IPS DF 6.9 (cell line): ENCODE measurements at regions not wholly inside any gene's neighbourhood (a gene's known extent, or its start where the extent isn't known, plus 50 kb on each side); places are given as distances from the start of the nearest gene placed in this dataset.
"Not testable (repeated sequence)": the region's sequence is repeated elsewhere in the genome, so short reads cannot be mapped to it uniquely, and the experiment has no call there.

Experiments
- DNase-seq: peaks from one replicate; pipeline ENCODE4 v3.0.0-alpha.2; 2013; ENCODE audit warnings: low read depth, low spot score
- H3K27ac ChIP-seq: one replicate; pipeline ENCODE4 v1.5.1; 2013; ENCODE audit warnings: low read length, control low read depth
- H3K27me3 ChIP-seq: 2 replicates; pipeline ENCODE4 v1.6.1; 2013; ENCODE audit warnings: mild to moderate bottlenecking, low read length; ENCODE audit not compliant: control insufficient read depth, insufficient read depth
- H3K36me3 ChIP-seq: 2 replicates; pipeline ENCODE4 v1.6.1; 2013; ENCODE audit warnings: low read length; ENCODE audit not compliant: control insufficient read depth, insufficient read depth
- H3K4me1 ChIP-seq: 2 replicates; pipeline ENCODE4 v1.6.1; 2013; ENCODE audit warnings: low read length; ENCODE audit not compliant: control insufficient read depth, insufficient read depth
- H3K4me3 ChIP-seq: 2 replicates; pipeline ENCODE4 v1.5.1; 2013; ENCODE audit warnings: mild to moderate bottlenecking, low read length
- H3K9me3 ChIP-seq: 2 replicates; pipeline ENCODE4 v1.6.1; 2013; ENCODE audit warnings: low read length, inconsistent platforms; ENCODE audit not compliant: control insufficient read depth, insufficient read depth
- WGBS: extraction: QIAGEN DNeasy Blood & Tissue Kit; methylation state at CpG from one replicate; pipeline ENCODE4 v1.1.7; 2013; ENCODE audit warnings: mixed read lengths, missing lambda C conversion rate; ENCODE audit not compliant: insufficient read length, insufficient coverage; 5-methylcytosine and 5-hydroxymethylcytosine counted together

GRCh38 chrX:28135378-28136047, 154.3 kb upstream of the DCAF8L1 start:
- no peak for DNase-seq
- Histone ChIP-seq H3K4me3 (no peak overlapping the region), H3K27ac (no peak overlapping the region), H3K36me3 (no peaks in the 10 kb centered on the region), H3K4me1 (no peaks in the 10 kb centered on the region), H3K9me3 (no peaks in the 10 kb centered on the region), H3K27me3 (no peaks in the 10 kb centered on the region)
- no CpG with 5 or more reads among the region's 6 CpGs for WGBS

DNA sequence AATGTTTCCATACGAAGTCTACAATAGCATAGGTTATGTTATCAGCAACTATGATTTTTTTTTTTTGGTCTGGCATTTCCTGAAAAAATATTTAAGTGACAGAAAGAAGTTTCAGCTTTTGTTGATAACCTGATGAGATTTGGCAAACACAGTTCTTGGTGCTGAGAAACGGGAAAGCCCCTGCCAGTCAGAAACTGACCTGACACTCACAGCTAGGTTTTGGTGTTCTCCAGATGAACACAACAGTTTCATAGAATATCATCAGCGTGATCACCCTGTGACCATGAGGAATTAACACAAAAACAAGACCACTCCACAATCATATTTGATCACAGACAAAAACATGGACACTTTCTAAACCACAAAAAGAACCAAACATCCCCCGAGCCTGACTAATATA, 152.5 kb upstream of the DCAF8L1 start:
- no peak for DNase-seq
- H3K27me3 ChIP-seq: no peaks in the 10 kb centered on the region
- H3K4me1 ChIP-seq: no peaks in the 10 kb centered on the region
- H3K36me3 ChIP-seq: no peaks in the 10 kb centered on the region
- no CpG with 5 or more reads among the region's 4 CpGs for WGBS
- H3K9me3 ChIP-seq: no peaks in the 10 kb centered on the region
- H3K4me3 ChIP-seq: no peak overlapping the region
- no peak overlapping the region for H3K27ac ChIP-seq

- Histone ChIP-seq H3K4me3 (no peak overlapping the region), H3K36me3 (no peaks in the 10 kb centered on the region), H3K27ac (no peak overlapping the region), H3K9me3 (no peaks in the 10 kb centered on the region), H3K4me1 (no peaks in the 10 kb centered on the region), H3K27me3 (peaks cover 9% of the 10 kb centered on the region; the same call in 1 of the 2 replicates)
- WGBS: no CpG with 5 or more reads among the region's 3 CpGs
- no peak for DNase-seq
These were observed 146.4 kb upstream of the DCAF8L1 start for GRCh38 chrX:28127662-28128061.

GRCh38 chrX:28126886-28127285, 145.6 kb upstream of the DCAF8L1 start:
- no peak overlapping the region for H3K4me3 ChIP-seq
- H3K27me3 ChIP-seq: peaks cover 9% of the 10 kb centered on the region; the same call in 1 of the 2 replicates
- H3K4me1 ChIP-seq: no peaks in the 10 kb centered on the region
- H3K36me3 ChIP-seq: no peaks in the 10 kb centered on the region
- no peak overlapping the region for H3K27ac ChIP-seq
- DNase-seq: peak; percentile 7
- no peaks in the 10 kb centered on the region for H3K9me3 ChIP-seq

DNA sequence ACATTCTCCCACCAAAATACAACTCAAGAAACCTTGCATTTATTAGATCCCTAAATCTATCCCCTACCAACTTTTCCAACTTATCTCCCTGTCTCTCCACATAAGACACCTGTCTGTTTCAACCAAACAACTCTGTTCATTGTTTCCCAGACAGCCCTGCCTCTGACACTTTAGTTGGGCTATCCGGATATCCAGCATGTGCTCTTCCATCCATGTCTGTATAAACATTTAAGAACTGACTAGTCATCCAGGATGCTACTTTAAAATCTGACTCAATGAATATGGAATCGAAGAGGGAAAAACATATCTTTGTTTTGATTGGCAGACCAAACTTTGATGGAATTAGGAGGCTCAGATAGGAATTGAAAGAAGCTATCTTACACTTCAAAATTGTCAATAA, 143.2 kb upstream of the DCAF8L1 start:
- no peak for DNase-seq
- Histone ChIP-seq H3K4me3 (no peak overlapping the region), H3K27ac (no peak overlapping the region), H3K36me3 (no peaks in the 10 kb centered on the region), H3K9me3 (no peaks in the 10 kb centered on the region), H3K27me3 (peaks cover 9% of the 10 kb centered on the region; the same call in 1 of the 2 replicates), H3K4me1 (no peaks in the 10 kb centered on the region)
- no CpG with 5 or more reads among the region's 2 CpGs for WGBS

GRCh38 chrX:28120580-28121245, 139.5 kb upstream of the DCAF8L1 start:
- not testable (repeated sequence) for H3K36me3 ChIP-seq, H3K27ac ChIP-seq, H3K4me1 ChIP-seq, DNase-seq, H3K9me3 ChIP-seq, H3K27me3 ChIP-seq, H3K4me3 ChIP-seq
- WGBS: no CpG with 5 or more reads among the region's 8 CpGs

DNA sequence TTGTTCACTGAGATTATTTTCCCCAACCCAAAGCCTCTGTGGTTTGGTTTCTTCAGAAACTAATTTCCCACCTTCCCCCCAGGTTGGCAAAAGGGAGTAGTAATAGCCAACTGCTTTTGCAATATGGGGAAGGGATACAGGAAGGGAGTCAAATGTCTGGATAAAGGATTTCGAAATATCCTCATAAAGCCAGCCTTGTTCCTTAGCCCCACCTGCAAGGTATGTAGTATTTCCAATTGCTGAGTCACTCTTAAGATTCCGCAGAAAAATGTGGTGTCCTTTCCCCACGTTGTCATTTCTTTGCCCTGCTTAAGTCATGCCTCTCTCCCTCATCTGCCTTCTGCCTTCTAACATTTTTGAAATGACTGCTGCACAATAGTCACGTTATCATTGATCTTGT, 138.8 kb upstream of the DCAF8L1 start:
- no peak overlapping the region for H3K4me3 ChIP-seq
- no peak for DNase-seq
- no peaks in the 10 kb centered on the region for H3K9me3 ChIP-seq
- H3K27ac ChIP-seq: no peak overlapping the region
- no peaks in the 10 kb centered on the region for H3K4me1 ChIP-seq
- H3K36me3 ChIP-seq: no peaks in the 10 kb centered on the region
- H3K27me3 ChIP-seq: peaks cover 3% of the 10 kb centered on the region; the same call in 1 of the 2 replicates
- WGBS: no CpG with 5 or more reads among the region's 4 CpGs

DNA sequence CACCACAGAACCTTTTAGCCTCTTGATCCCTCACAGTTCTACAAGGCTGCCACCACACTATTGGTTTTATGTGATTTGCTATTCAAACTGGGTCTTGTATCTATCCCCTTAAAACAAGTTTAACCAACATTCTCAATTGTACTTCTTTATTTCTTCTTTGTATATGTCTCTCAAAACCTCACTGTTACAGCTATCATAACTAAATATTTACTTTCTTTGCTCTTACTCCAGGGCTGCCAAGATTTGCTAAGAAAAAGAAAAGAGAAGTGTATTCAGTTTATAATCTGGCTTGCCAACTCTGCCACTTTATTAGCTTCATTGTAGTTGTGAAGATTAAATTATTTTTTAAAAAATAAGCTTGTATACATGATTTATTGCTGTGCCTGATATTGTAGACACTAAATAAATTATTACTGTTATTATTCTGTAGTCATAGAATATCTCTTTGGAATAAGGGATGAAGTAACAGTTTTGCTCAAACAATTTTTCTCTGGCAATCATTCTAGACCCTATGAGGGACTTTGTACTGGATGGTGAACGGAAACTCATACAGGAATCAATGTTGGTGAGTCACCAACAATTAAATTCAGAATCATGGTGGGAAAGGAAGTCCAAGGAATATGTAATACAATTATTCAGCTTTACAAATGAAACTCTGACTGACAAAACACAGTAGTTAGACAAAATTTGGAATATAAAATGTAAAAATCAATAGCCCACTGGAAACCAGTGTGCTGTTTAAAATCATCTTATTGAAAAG, 127.1 kb upstream of the DCAF8L1 start:
- no peaks in the 10 kb centered on the region for H3K4me1 ChIP-seq
- no CpG with 5 or more reads among the region's 1 CpG for WGBS
- no peaks in the 10 kb centered on the region for H3K9me3 ChIP-seq
- no peak overlapping the region for H3K27ac ChIP-seq
- no peaks in the 10 kb centered on the region for H3K27me3 ChIP-seq
- no peak for DNase-seq
- H3K4me3 ChIP-seq: no peak overlapping the region
- no peaks in the 10 kb centered on the region for H3K36me3 ChIP-seq

GRCh38 chrX:28099166-28099565, 117.9 kb upstream of the DCAF8L1 start:
- Histone ChIP-seq H3K27me3 (no peaks in the 10 kb centered on the region), H3K36me3 (no peaks in the 10 kb centered on the region), H3K4me3 (no peak overlapping the region), H3K9me3 (no peaks in the 10 kb centered on the region), H3K27ac (no peak overlapping the region), H3K4me1 (no peaks in the 10 kb centered on the region)
- DNase-seq: no peak
- no CpG with 5 or more reads among the region's 3 CpGs for WGBS

GRCh38 chrX:28085653-28086052, 104.4 kb upstream of the DCAF8L1 start:
- no peaks in the 10 kb centered on the region for H3K4me1 ChIP-seq
- H3K4me3 ChIP-seq: no peak overlapping the region
- no peak for DNase-seq
- H3K27ac ChIP-seq: no peak overlapping the region
- no peaks in the 10 kb centered on the region for H3K9me3 ChIP-seq
- no peaks in the 10 kb centered on the region for H3K36me3 ChIP-seq
- WGBS: 100% methylated on average over 1 of the region's 2 CpGs
- H3K27me3 ChIP-seq: no peaks in the 10 kb centered on the region
